ENCODE measurements at regions not wholly inside any gene's neighbourhood (a gene's known extent, or its start where the extent isn't known, plus 50 kb on each side); places are given as distances from the start of the nearest gene placed in this dataset.

GRCh38 chr3:31252216-31253185, 280.2 kb upstream of the STT3B start:
- peak in 1 of 5 experiments; percentile 42 for DNase-seq

DNA sequence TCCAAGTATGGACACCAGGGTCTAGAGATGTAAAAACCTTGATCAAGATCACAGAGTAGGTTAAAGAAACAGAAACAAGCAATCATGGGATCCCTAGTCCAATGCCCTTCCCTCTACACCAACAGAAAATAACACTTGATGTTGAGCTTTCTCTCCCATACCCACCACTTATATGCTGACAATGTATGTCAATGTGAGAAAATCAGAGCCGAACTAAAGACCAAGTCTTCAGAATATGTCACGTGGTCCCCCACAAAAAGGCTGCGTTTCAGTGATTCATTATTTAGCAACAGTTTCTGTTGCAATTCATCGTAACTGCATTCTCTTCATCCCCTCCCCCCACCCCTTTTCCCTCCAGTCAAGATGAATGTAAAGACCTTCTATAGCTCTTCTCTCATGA, 278.9 kb upstream of the STT3B start:
- peak in 1 of 5 experiments; percentile 29 for DNase-seq

DNA sequence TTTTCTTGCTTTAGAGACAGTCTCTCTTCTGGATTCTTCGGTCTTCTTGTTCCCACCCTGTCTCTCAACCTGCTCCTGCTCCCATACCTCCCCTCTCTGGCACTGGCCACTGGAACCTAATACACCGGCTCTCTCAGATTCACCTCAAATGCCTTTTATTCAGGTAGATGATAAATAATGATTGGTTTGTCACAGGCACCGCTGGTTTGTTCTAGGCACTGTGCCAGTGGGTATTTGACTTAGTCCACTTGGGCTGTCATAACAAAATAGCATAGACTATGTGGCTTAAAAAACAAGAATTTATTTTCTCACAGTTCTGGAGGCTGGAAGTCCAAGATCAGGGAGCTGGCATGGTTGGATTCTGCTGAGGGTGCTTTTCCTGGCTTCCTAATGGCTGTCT, 278.2 kb upstream of the STT3B start:
- no peak for DNase-seq

- DNase-seq, result no peak
Observed at GRCh38 chr3:31255007-31255581, 277.6 kb upstream of the STT3B start.

DNA sequence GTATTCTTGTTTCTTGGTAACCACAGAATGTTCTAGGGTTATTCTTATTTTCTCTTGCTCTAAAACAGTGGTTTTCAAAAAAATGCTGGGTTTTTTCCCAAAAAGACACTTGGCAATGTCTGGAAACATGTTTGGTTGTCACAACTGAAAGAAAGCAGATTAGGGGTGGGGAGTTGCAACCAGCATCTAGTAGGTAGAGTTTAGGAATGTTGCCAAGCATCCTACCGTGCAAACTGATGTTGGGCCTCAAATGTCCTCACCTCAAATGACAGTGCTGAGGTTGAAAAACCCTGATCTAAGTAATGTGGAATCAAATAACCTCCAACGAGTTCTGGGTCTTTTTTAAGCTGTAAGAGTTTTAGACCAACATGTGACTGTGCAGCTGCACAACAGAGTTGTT, 270.5 kb upstream of the STT3B start:
- DNase-seq, result no peak

DNA sequence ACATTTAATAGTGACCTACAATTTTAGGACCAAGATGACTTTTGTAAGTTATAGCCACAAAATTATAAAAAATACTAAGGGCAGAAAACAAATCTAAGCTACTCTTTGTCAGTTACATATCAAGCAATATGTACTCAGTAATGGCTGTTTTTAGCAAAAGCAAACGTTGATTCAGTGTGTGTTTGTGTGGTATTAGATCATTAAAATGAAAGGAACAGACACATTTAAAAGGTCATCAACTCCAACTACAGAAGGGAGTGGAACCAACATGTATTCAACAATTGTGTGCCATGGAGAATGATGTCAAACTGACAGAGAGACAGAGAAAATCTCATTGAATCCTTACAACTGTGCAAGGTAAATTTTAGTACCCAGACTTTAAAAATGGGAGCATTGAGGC, 268.8 kb upstream of the STT3B start:
- DNase-seq, result no peak

- DNase-seq, result no peak
Observed at GRCh38 chr3:31265646-31266428, 266.9 kb upstream of the STT3B start.

GRCh38 chr3:31268868-31269267, 263.9 kb upstream of the STT3B start:
- peak in 1 of 5 experiments; percentile 45 for DNase-seq

DNA sequence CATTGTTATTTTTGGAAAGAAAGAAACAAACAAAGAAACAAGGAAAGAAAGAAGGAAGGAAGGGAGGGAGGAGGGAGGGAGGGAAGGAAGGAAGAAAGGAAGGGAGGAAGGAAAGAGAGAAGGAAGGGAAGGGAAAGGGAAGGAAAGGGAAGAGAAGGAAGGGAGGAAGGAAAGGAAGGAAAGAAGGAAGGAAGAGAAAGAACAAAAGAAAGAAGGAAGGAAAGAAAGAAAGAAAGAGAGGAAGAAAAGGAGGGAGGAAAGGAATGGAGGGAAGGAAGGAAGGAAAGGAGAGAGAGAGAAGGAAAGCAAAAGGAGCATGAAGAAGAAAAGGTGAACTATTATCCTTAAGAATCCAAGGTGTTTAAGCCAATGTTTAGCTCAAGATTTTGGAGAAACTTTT, 262.7 kb upstream of the STT3B start:
- no peak for DNase-seq

GRCh38 chr3:31274326-31275024, 258.2 kb upstream of the STT3B start:
- no peak for DNase-seq

- no peak for DNase-seq
Observed at GRCh38 chr3:31275038-31275572, 257.6 kb upstream of the STT3B start.

GRCh38 chr3:31275583-31275982, 257.1 kb upstream of the STT3B start:
- DNase-seq, result no peak

DNA sequence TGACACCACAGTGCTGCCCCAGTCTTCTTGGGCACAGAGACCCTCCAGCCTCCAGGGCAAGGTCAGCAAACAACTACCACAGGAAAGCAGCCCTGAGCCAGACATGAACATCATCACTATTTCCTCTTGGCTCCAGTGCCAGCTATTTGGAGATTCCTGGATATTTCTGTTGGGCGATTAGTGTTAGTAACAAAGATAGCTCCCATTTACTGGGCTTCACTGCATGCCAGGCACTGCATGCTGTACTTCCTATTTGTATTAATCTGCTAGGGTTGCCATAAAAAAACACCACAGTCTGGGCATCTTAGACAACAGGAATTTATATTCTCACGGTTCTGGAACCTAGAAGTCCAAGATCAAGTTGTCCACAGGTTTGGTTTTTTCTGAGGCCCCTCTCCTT, 255.1 kb upstream of the STT3B start:
- DNase-seq, result no peak

DNA sequence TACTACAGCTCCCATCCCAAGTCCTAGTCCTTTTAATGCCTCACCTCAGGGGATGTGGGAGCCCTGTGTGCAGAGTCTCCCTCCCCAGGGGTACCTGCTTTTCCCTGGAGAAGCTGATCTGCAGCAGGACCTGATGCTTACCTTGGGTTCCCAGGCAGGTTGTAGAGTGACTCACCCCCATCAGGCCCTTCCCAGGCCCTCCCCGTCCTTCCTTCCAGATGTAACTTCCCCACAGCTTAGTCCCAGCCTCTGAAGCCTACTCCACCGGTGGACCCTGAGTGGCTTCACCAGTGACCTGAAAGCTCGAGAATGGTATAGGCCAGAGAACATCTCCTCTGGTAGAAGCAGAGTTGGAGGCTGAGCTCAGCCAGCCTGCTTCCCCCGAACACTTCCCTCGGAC, 254.2 kb upstream of the STT3B start:
- no peak for DNase-seq

- no peak for DNase-seq
Observed at GRCh38 chr3:31284776-31285175, 247.9 kb upstream of the STT3B start.

GRCh38 chr3:31285833-31286486, 246.8 kb upstream of the STT3B start:
- DNase-seq, result no peak

GRCh38 chr3:31288224-31288623, 244.5 kb upstream of the STT3B start:
- DNase-seq, result no peak

DNA sequence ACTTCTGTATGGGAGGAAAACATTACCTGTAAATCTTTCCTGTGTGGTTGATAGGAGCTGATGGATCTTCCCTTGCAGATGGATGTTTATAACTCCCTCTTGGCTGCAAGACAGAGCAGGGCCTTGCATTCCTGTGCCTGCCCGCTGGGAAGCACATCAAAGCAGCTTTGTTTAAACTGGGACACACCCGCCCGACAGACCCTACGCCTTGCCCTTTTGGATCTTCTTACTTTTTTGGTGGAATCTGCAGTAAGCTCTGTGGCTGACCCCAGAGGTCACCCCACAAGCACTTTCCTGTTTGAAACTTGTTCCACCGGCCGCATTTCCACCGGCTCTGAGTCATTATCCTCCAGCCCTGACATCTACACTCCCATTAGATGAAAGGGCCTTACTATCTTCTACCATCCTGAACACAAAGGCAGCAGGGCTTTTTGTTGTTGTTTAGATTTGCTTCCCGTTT, 244.1 kb upstream of the STT3B start:
- DNase-seq, result peak in 2 of 5 experiments; percentile 7 to 79

DNA sequence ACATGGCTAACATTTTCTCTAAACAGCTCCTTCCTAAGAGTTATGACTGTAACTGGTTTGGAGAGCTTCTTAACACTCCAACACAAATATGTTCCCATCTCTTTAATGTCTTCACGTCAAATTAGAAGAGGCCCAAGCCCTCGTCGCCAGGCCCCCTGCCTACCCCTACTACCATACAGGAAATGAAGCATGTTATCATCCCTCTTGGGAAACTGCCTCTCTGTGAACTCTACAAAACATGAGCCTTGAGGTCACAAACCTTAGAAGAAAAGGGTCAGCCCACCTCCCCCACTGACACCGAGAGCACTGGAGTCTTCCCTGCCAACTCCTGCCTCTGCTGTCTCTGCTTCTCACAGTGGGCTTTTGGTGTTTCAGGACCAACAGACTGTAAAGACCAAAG, 243.1 kb upstream of the STT3B start:
- DNase-seq, result no peak

DNA sequence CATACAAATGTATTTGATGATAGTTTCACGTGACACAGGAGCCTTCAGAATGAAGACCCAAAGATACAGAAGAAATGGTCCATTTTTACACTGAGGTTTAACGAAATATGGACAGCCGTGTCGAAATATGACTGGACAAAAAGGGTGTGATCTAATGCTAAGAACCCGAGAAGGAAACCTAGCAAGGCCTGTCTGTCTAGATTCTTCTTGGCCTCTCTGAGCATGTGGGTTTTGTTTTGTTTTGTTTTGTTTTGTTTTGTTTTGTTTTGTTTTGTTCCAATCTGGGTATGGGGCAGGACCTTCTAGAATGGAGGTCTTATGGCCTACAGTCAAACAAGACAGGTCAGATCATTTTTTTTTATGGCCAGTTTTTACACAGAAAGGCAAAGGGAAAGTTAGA, 242.7 kb upstream of the STT3B start:
- no peak for DNase-seq

DNA sequence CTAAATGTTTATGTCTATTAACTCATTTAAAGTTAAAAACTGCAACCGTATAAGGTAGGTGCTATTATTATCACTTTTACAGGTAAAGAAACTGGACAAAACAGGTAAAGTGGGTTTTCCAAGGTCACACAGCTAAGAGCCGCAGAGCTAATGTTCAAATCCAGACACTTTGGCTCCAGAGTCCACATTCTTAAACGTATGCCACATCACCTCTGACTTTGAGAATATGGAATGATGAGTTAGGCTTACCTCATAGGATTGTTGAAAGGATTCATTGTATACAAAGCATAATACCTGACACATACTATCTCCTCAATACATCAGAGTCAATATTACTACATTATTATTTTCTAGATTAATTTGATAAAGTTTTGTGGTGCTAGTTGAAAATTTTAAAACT, 240.9 kb upstream of the STT3B start:
- DNase-seq, result no peak

Data from T-helper 2 cell (primary cell).